Neural cell (in vitro differentiated cells): ENCODE measurements at regions not wholly inside any gene's neighbourhood (a gene's known extent, or its start where the extent isn't known, plus 50 kb on each side); places are given as distances from the start of the nearest gene placed in this dataset.

ENCODE experiments used
- H2AFZ ChIP-seq: fragments of 200-600, 300-800 bp; sonication (generic), shearing (Covaris generic); 2 replicates; pipeline ENCODE4 v1.6.0; 2014; ENCODE audit warnings: low read depth, mild to moderate bottlenecking, antibody characterized with exemption, low read length, moderate library complexity
- H3F3A ChIP-seq: fragments of 200-600 bp; shearing (Covaris generic); 2 replicates; pipeline ENCODE4 v1.6.1; 2016; ENCODE audit warnings: mild to moderate bottlenecking, moderate library complexity, mixed read lengths, antibody characterized with exemption, low read length; ENCODE audit not compliant: insufficient read depth, poor library complexity, severe bottlenecking
- H3K27ac ChIP-seq: fragments of 200-600, 300-800 bp; sonication (generic), shearing (Covaris generic); 2 replicates; pipeline ENCODE4 v1.5.1; 2014; ENCODE audit warnings: mild to moderate bottlenecking, low read length, moderate library complexity
- H3K27me3 ChIP-seq: fragments of 300-800, 200-600 bp; sonication (generic), shearing (Covaris generic); 2 replicates; pipeline ENCODE4 v1.6.0; 2014; ENCODE audit warnings: mild to moderate bottlenecking, low read depth, low read length, moderate library complexity; ENCODE audit not compliant: insufficient read depth
- H3K36me3 ChIP-seq: fragments of 300-800, 200-600 bp; sonication (generic), shearing (Covaris generic); 2 replicates; pipeline ENCODE4 v1.5.1; 2014; ENCODE audit warnings: mild to moderate bottlenecking, antibody characterized with exemption, low read length, moderate library complexity; ENCODE audit not compliant: insufficient read depth
- H3K4me2 ChIP-seq: fragments of 300-800, 200-600 bp; sonication (generic), shearing (Covaris generic); 2 replicates; pipeline ENCODE4 v1.6.0; 2014; ENCODE audit warnings: mild to moderate bottlenecking, low read length
- H3K4me3 ChIP-seq: fragments of 300-800, 200-600 bp; sonication (generic), shearing (Covaris generic); 2 replicates; pipeline ENCODE4 v1.5.1; 2014; ENCODE audit warnings: mild to moderate bottlenecking, low read length, moderate library complexity
- H3K79me2 ChIP-seq: fragments of 200-600 bp; shearing (Covaris generic); replicated peaks from 2 replicates; pipeline ENCODE4 v1.6.0; 2014; ENCODE audit warnings: mild to moderate bottlenecking, low read length, moderate library complexity; ENCODE audit not compliant: insufficient read depth
- H3K9ac ChIP-seq: fragments of 300-800, 200-600 bp; sonication (generic), shearing (Covaris generic); 2 replicates; pipeline ENCODE4 v1.6.1; 2016; ENCODE audit warnings: mild to moderate bottlenecking, low read length, mixed read lengths
- H3K9me2 ChIP-seq: fragments of 200-600 bp; shearing (Covaris generic); 2 replicates; pipeline ENCODE4 v1.6.1; 2016; ENCODE audit warnings: mild to moderate bottlenecking, low read length, mixed read lengths; ENCODE audit not compliant: insufficient read depth
- H3K9me3 ChIP-seq: fragments of 200-600, 300-800 bp; sonication (generic), shearing (Covaris generic); 2 replicates; pipeline ENCODE4 v1.6.1; 2016; ENCODE audit warnings: mild to moderate bottlenecking, mixed run types, low read length, moderate library complexity, mixed read lengths
- H4K20me1 ChIP-seq: fragments of 200-600 bp; shearing (Covaris generic); 2 replicates; pipeline ENCODE4 v1.6.1; 2016; ENCODE audit warnings: mild to moderate bottlenecking, mixed run types; ENCODE audit not compliant: insufficient read depth
- EP300 ChIP-seq: fragments of 450-650 bp; conservative IDR thresholded peaks from 2 replicates; pipeline ENCODE4 v1.6.1; 2014; ENCODE audit warnings: antibody characterized with exemption, mild to moderate bottlenecking, moderate library complexity; ENCODE audit not compliant: poor library complexity, severe bottlenecking
- EZH2 ChIP-seq: fragments of 200-600, 300-800 bp; shearing (Covaris generic), sonication (generic); IDR thresholded peaks from 2 replicates; pipeline ENCODE4 v1.6.1; 2014; ENCODE audit warnings: antibody characterized with exemption, low read length, borderline replicate concordance, mild to moderate bottlenecking; ENCODE audit not compliant: insufficient read depth, poor library complexity, severe bottlenecking
- MXI1 ChIP-seq: fragments of 450-650 bp; conservative IDR thresholded peaks from 2 replicates; pipeline ENCODE4 v1.6.1; 2014; ENCODE audit warnings: antibody characterized with exemption, mild to moderate bottlenecking; ENCODE audit not compliant: poor library complexity, severe bottlenecking
- POLR2AphosphoS5 ChIP-seq: IDR thresholded peaks from 2 replicates; pipeline ENCODE4 v1.6.1; 2012
- RAD21 ChIP-seq: fragments of 450-650 bp; conservative IDR thresholded peaks from 2 replicates; pipeline ENCODE4 v1.6.1; 2014; ENCODE audit warnings: antibody characterized with exemption, mild to moderate bottlenecking, moderate library complexity
- SMC3 ChIP-seq: fragments of 450-650 bp; conservative IDR thresholded peaks from 2 replicates; pipeline ENCODE4 v1.6.1; 2014; ENCODE audit warnings: antibody characterized with exemption, mild to moderate bottlenecking, moderate library complexity; ENCODE audit not compliant: poor library complexity
- TAF1 ChIP-seq: IDR thresholded peaks from 2 replicates; pipeline ENCODE4 v1.6.1; 2012; ENCODE audit warnings: low read depth
- TF ChIP-seq, protein P1 (sequence below): IDR thresholded peaks from 2 replicates; pipeline ENCODE4 v1.6.1; 2012; ENCODE audit warnings: borderline replicate concordance
- TF ChIP-seq, protein P2 (sequence below): fragments of 450-650 bp; IDR thresholded peaks from 2 replicates; pipeline ENCODE4 v1.5.1; 2014; ENCODE audit warnings: antibody characterized with exemption, mild to moderate bottlenecking, moderate library complexity; ENCODE audit not compliant: poor library complexity, severe bottlenecking

DNA sequence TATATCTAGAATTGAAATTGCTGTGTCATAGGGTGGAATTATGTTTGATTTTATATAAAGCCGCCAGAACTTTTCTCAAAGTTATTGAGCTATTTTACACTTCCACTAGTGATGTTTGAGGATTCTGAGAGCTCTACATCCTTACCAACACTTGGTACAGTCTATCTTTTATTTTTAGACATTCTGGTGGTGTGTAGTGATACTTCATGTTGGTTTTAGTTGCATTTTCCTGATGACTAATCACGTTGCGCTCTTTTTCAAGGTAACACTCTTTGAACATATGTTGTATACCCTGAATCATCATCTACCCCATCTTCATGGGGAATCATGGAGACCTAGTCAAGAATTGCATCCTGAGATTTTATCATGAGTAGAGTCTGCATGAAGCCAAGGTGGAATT is 141.7 kb downstream of the NXNL2 start:
- Histone ChIP-seq H3K9ac (no peak overlapping the region), H4K20me1 (no peaks in the 10 kb centered on the region), H3K27ac (no peak overlapping the region), H3K4me2 (no peak overlapping the region), H3F3A (no peaks in the 10 kb centered on the region), H3K36me3 (no peaks in the 10 kb centered on the region), H3K9me3 (no peaks in the 10 kb centered on the region), H2AFZ (no peak overlapping the region), H3K9me2 (no peaks in the 10 kb centered on the region), H3K27me3 (no peaks in the 10 kb centered on the region), H3K79me2 (no peaks in the 10 kb centered on the region), H3K4me3 (no peak overlapping the region)
- TF ChIP-seq, protein P1, sequence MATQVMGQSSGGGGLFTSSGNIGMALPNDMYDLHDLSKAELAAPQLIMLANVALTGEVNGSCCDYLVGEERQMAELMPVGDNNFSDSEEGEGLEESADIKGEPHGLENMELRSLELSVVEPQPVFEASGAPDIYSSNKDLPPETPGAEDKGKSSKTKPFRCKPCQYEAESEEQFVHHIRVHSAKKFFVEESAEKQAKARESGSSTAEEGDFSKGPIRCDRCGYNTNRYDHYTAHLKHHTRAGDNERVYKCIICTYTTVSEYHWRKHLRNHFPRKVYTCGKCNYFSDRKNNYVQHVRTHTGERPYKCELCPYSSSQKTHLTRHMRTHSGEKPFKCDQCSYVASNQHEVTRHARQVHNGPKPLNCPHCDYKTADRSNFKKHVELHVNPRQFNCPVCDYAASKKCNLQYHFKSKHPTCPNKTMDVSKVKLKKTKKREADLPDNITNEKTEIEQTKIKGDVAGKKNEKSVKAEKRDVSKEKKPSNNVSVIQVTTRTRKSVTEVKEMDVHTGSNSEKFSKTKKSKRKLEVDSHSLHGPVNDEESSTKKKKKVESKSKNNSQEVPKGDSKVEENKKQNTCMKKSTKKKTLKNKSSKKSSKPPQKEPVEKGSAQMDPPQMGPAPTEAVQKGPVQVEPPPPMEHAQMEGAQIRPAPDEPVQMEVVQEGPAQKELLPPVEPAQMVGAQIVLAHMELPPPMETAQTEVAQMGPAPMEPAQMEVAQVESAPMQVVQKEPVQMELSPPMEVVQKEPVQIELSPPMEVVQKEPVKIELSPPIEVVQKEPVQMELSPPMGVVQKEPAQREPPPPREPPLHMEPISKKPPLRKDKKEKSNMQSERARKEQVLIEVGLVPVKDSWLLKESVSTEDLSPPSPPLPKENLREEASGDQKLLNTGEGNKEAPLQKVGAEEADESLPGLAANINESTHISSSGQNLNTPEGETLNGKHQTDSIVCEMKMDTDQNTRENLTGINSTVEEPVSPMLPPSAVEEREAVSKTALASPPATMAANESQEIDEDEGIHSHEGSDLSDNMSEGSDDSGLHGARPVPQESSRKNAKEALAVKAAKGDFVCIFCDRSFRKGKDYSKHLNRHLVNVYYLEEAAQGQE = no peak
- TF ChIP-seq POLR2AphosphoS5 (no peak), SMC3 (no peak), TAF1 (no peak), MXI1 (no peak), RAD21 (no peak)

DNA sequence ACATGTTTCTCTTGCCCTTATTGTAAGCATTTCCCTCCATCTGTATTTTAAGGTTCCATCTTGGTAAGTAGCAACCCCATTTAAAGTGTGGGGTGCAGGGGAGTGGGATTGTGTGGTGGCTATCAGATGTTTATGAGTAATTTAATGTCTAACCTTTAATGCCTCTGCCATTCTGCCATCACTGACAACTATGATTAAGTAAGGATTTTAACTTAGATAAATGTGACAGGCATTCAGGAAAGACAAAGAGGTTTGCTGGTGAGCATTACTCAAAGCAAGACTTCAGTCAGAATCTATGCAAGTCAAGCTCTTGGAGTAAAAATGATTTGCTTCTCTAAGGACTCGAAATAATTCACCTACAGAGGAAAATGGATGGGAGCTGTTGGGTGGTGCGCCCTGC is 143.0 kb downstream of the NXNL2 start:
- Histone ChIP-seq H2AFZ (no peak overlapping the region), H4K20me1 (no peaks in the 10 kb centered on the region), H3K9ac (no peak overlapping the region), H3K36me3 (no peaks in the 10 kb centered on the region), H3K9me3 (no peaks in the 10 kb centered on the region), H3K4me3 (no peak overlapping the region), H3F3A (no peaks in the 10 kb centered on the region), H3K79me2 (no peaks in the 10 kb centered on the region), H3K4me2 (no peak overlapping the region), H3K27me3 (no peaks in the 10 kb centered on the region), H3K9me2 (no peaks in the 10 kb centered on the region), H3K27ac (peak overlapping the region; percentile 40)
- TF ChIP-seq POLR2AphosphoS5 = peak; percentile 32
- no peak for TF ChIP-seq EZH2
- TF ChIP-seq MXI1 = no peak
- TF ChIP-seq EP300 = peak; percentile 57

DNA sequence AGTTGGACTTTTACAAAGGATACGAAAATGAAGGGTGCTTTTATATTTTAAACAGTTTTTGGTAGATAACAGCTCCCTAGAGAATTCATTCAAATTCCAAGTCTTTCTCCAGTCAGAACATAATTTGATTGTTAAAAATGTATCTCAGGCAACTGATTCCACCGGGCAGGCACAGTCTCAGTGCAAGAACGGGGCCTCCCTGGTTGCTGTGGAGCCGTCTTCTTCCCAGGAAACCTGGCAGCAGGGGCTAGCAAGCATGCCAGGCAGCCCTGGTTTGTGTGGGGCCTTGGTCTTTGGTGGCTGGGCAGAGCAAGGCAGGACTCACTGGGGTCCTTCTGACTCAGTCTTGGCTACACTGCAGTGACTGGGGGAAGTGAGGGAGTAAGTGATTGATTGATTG is 143.5 kb downstream of the NXNL2 start:
- Histone ChIP-seq H2AFZ (no peak overlapping the region), H4K20me1 (no peaks in the 10 kb centered on the region), H3F3A (no peaks in the 10 kb centered on the region), H3K9me2 (no peaks in the 10 kb centered on the region), H3K27ac (peak overlapping the region; percentile 40), H3K36me3 (no peaks in the 10 kb centered on the region), H3K4me2 (no peak overlapping the region), H3K9ac (no peak overlapping the region), H3K27me3 (no peaks in the 10 kb centered on the region), H3K9me3 (no peaks in the 10 kb centered on the region), H3K4me3 (no peak overlapping the region), H3K79me2 (no peaks in the 10 kb centered on the region)
- TF ChIP-seq SMC3 (no peak), EP300 (no peak), EZH2 (no peak), TAF1 (no peak), POLR2AphosphoS5 (no peak), RAD21 (no peak), MXI1 (no peak)
- TF ChIP-seq, protein P1 = no peak
- TF ChIP-seq, protein P2, sequence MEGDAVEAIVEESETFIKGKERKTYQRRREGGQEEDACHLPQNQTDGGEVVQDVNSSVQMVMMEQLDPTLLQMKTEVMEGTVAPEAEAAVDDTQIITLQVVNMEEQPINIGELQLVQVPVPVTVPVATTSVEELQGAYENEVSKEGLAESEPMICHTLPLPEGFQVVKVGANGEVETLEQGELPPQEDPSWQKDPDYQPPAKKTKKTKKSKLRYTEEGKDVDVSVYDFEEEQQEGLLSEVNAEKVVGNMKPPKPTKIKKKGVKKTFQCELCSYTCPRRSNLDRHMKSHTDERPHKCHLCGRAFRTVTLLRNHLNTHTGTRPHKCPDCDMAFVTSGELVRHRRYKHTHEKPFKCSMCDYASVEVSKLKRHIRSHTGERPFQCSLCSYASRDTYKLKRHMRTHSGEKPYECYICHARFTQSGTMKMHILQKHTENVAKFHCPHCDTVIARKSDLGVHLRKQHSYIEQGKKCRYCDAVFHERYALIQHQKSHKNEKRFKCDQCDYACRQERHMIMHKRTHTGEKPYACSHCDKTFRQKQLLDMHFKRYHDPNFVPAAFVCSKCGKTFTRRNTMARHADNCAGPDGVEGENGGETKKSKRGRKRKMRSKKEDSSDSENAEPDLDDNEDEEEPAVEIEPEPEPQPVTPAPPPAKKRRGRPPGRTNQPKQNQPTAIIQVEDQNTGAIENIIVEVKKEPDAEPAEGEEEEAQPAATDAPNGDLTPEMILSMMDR = no peak
